ENCODE measurements at regions not wholly inside any gene's neighbourhood (a gene's known extent, or its start where the extent isn't known, plus 50 kb on each side); places are given as distances from the start of the nearest gene placed in this dataset.

DNA sequence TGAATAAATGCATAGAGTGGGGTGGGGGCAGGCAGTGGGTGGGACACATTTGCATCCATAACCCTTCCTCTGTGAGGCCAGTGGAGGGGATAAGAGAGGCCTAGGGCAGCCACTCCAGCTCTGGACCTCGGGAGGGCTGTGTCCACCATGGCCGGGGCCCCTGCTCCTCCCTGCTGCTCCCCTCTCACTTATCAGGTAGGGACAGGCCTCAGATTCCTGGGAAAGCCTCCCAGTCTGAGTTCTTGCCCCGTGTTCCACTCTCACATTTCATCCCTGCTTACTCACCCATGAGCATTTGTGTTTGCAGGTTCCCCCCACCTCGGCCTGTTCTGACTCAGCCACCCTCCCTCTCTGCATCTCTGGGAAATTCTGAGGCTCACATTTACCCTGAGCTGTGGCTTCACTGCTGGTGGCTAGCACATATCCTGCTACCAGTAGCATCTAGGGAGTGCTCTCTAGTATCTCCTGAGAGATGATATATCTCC is 128.7 kb upstream of the TOP3B start (continued):
- TF ChIP-seq RAD21 (IDR thresholded peaks at IDR 0.05 in 1 of 2, conservative IDR thresholded peaks at IDR 0.05 in 1 of 2; ENCODE audit: low read depth in 2 of 2, low read length in 2 of 2) (no peak), TEAD4 (IDR thresholded peaks at IDR 0.05; ENCODE audit: low read depth, low read length) (no peak), POU5F1 (IDR thresholded peaks at IDR 0.05; ENCODE audit: low read depth, low read length) (no peak), CHD2 (IDR thresholded peaks at IDR 0.05; ENCODE audit: low read length) (no peak), GTF2F1 (IDR thresholded peaks at IDR 0.05; ENCODE audit: borderline replicate concordance, low read depth, low read length) (no peak)
